ENCODE measurements at regions not wholly inside any gene's neighbourhood (a gene's known extent, or its start where the extent isn't known, plus 50 kb on each side); places are given as distances from the start of the nearest gene placed in this dataset.

DNA sequence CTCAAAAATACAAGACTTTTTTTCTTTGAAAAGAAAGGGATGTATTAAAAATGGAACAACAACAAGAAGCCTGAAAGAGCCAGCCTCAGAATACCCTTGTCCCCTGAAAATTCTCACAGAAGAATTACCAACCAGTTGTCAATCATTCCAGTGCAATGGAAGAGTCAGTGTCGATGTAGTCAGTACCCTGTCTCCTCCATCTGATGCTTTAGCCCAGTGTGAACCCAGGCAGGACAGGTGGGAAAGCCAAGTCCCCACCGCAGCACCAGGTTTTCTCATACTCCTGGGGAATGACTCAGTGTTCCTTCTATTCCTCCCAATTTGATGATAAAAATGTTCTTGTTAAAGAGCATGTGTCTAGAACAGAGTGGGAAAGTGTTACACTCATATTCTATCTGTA lies 332.0 kb upstream of the CHAC2 start:
- no peaks in the 10 kb centered on the region for H3K9me3 ChIP-seq
- DNase-seq (no peak), ATAC-seq (no peak)
- in situ Hi-C loops (cut with MboI; ENCODE audit: low sequenced_read_pairs in 4 of 4) (no loop called here), intact Hi-C loops (cut with DNase I; ENCODE audit: low total_unique reads) (no loop called here)
- H3K36me3 ChIP-seq = no peaks in the 10 kb centered on the region
- no peak overlapping the region for H3K27ac ChIP-seq
- H3K27me3 ChIP-seq = no peaks in the 10 kb centered on the region
- peaks cover 5 to 9% of the 10 kb centered on the region in 2 donors for H3K4me1 ChIP-seq
- TF ChIP-seq, protein P1, sequence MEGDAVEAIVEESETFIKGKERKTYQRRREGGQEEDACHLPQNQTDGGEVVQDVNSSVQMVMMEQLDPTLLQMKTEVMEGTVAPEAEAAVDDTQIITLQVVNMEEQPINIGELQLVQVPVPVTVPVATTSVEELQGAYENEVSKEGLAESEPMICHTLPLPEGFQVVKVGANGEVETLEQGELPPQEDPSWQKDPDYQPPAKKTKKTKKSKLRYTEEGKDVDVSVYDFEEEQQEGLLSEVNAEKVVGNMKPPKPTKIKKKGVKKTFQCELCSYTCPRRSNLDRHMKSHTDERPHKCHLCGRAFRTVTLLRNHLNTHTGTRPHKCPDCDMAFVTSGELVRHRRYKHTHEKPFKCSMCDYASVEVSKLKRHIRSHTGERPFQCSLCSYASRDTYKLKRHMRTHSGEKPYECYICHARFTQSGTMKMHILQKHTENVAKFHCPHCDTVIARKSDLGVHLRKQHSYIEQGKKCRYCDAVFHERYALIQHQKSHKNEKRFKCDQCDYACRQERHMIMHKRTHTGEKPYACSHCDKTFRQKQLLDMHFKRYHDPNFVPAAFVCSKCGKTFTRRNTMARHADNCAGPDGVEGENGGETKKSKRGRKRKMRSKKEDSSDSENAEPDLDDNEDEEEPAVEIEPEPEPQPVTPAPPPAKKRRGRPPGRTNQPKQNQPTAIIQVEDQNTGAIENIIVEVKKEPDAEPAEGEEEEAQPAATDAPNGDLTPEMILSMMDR (IDR thresholded peaks at IDR 0.05 in 4 of 5, conservative IDR thresholded peaks at IDR 0.05 in 1 of 5) = no peak
- TF ChIP-seq POLR2A (IDR thresholded peaks at IDR 0.05) = no peak
- H3K4me3 ChIP-seq = no peak overlapping the region

DNA sequence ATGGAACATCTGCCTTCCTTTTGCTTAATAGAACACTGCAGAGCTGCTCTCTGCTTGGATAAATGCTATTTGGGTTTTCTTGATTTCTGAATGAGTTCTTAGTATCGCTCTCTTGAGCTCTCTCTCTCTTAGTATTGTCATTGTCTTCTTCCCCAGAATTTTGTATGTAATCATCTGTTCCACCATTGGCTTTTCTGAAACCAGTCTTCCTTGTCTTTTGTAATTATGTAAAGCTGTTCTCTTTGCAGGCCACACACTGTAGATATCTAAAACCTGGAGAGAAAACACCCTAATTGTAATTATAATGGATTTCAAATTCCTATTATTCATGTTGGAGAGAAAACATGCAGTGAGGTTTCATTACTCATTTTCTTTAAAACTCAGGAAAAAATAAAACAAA lies 333.1 kb upstream of the CHAC2 start:
- Histone ChIP-seq H3K4me1 (peaks cover 5 to 9% of the 10 kb centered on the region in 2 donors), H3K36me3 (no peaks in the 10 kb centered on the region), H3K4me3 (no peak overlapping the region), H3K27ac (no peak overlapping the region), H3K27me3 (no peaks in the 10 kb centered on the region), H3K9me3 (no peaks in the 10 kb centered on the region)
- TF ChIP-seq POLR2A (IDR thresholded peaks at IDR 0.05) = no peak
- TF ChIP-seq, protein P1 (IDR thresholded peaks at IDR 0.05 in 4 of 5, conservative IDR thresholded peaks at IDR 0.05 in 1 of 5) = no peak
- no peak for ATAC-seq
- intact Hi-C loops (cut with DNase I; ENCODE audit: low total_unique reads) = no loop called here
- in situ Hi-C loops (cut with MboI; ENCODE audit: low sequenced_read_pairs in 4 of 4) = no loop called here
- DNase-seq = no peak

DNA sequence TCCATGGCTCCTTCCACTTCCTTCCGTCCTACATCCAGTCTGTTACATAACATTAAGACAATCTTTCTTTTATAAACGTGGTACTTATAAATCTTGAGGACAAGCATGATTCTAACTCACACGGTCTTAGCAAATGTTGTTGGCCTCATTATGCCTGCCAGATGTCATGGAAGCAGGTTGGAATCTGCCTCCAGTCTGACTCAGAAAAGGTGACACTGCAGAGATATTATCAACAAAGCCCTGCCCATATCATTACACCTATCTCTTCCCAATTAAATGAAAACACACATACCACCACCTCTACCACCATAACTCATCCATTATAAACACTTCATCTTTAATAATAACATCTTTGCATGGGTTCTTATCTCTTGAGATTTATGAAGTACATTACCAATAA lies 334.7 kb upstream of the CHAC2 start:
- Histone ChIP-seq H3K9me3 (no peaks in the 10 kb centered on the region), H3K4me3 (no peak overlapping the region), H3K27ac (no peak overlapping the region), H3K36me3 (no peaks in the 10 kb centered on the region), H3K27me3 (no peaks in the 10 kb centered on the region), H3K4me1 (peaks cover 2 to 4% of the 10 kb centered on the region in 2 donors)
- no peak for ATAC-seq
- no peak for DNase-seq
- TF ChIP-seq, protein P1 (IDR thresholded peaks at IDR 0.05 in 4 of 5, conservative IDR thresholded peaks at IDR 0.05 in 1 of 5) = no peak
- no peak for TF ChIP-seq POLR2A (IDR thresholded peaks at IDR 0.05)
- in situ Hi-C loops (cut with MboI; ENCODE audit: low sequenced_read_pairs in 4 of 4) = no loop called here
- intact Hi-C loops (cut with DNase I; ENCODE audit: low total_unique reads) = no loop called here

DNA sequence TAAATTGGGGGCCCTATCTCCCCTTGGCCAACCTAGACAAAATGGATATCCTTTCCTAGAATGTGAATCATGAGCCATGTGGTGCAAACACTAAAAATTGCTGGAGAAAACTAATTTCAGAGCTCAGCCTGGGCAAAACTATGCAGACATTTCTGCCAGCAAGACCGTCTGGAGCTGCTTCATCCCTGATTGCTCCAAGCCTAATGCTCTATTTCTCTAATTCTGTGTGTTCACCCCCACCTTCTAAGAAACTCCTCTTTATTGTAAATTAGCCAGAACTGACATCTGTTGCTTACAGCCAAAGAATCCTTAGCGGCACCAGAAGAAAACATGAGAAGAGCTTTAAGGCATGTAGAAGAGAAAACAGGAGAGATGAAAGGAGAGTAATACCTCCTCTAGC lies 337.7 kb upstream of the CHAC2 start:
- in situ Hi-C loops (cut with MboI; ENCODE audit: low sequenced_read_pairs in 4 of 4) = no loop called here
- Histone ChIP-seq H3K4me3 (no peak overlapping the region), H3K36me3 (no peaks in the 10 kb centered on the region), H3K9me3 (no peaks in the 10 kb centered on the region), H3K27ac (no peak overlapping the region), H3K4me1 (no peaks in the 10 kb centered on the region), H3K27me3 (no peaks in the 10 kb centered on the region)
- TF ChIP-seq, protein P1 (IDR thresholded peaks at IDR 0.05 in 4 of 5, conservative IDR thresholded peaks at IDR 0.05 in 1 of 5) = no peak
- no peak for TF ChIP-seq POLR2A (IDR thresholded peaks at IDR 0.05)
- no peak for ATAC-seq
- no peak for DNase-seq
- intact Hi-C loops (cut with DNase I; ENCODE audit: low total_unique reads) = no loop called here

DNA sequence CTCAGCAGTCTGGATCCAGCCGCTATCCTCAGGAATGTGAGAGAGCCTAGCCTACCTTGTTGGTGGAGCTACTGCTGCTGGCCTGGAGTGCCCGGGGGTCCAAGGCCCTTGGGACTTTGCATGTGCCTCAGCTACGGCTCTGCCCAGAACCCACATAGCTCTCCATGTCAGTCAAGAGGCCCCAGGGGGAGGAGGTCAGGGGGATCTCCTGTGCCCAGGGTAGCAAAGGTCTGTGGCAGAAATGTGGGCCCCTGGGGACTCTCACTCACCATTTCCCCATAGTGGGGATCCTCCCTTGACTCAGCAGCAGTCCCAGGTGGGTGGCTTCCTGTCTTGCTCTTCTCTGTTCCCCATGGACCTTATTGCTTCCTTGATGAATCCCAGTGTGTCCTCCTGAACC lies 342.7 kb upstream of the CHAC2 start:
- Histone ChIP-seq H3K4me3 (no peak overlapping the region), H3K27ac (no peak overlapping the region), H3K9me3 (no peaks in the 10 kb centered on the region), H3K4me1 (no peaks in the 10 kb centered on the region), H3K27me3 (no peaks in the 10 kb centered on the region), H3K36me3 (no peaks in the 10 kb centered on the region)
- TF ChIP-seq, protein P1 (IDR thresholded peaks at IDR 0.05 in 4 of 5, conservative IDR thresholded peaks at IDR 0.05 in 1 of 5) = no peak
- TF ChIP-seq POLR2A (IDR thresholded peaks at IDR 0.05) = no peak
- intact Hi-C loops (cut with DNase I; ENCODE audit: low total_unique reads) (no loop called here), in situ Hi-C loops (cut with MboI; ENCODE audit: low sequenced_read_pairs in 4 of 4) (no loop called here)
- DNase-seq = no peak
- no peak for ATAC-seq

All from gastrocnemius medialis (tissue), 4 donors.